HG03442 (cell line): ENCODE measurements at regions not wholly inside any gene's neighbourhood (a gene's known extent, or its start where the extent isn't known, plus 50 kb on each side); places are given as distances from the start of the nearest gene placed in this dataset.

Experiments used
- ATAC-seq: cut with Tn5 transposase; IDR thresholded peaks from one replicate; pipeline ENCODE4 v1.9.1; 2021; ENCODE audit warnings: mild to moderate bottlenecking, moderate library complexity; ENCODE audit not compliant: unreplicated experiment

GRCh38 chr6:114592506-114592905 lies 249.7 kb upstream of the HS3ST5 start:
- no peak for ATAC-seq

GRCh38 chr6:114588726-114589125 lies 245.9 kb upstream of the HS3ST5 start:
- ATAC-seq = no peak

GRCh38 chr6:114586298-114586697 lies 243.5 kb upstream of the HS3ST5 start:
- ATAC-seq = no peak

DNA sequence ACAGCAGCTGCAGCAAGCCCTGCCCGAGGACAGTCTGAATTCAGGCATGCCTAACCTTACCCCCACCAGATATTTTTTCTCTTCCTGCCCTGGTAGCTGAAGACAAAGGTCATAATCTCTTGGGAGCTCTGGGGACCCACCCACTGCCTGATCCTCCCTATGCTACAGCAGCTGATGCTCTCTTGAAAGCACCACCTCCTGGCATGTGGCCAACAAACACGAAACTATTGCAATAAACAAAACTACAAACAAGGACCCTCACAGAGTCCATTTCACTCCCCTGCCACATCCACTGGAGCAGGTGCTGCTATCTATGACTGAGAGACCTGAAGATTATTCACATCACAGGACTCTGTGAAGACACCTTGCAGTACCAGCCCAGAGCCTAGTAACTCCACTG lies 238.5 kb upstream of the HS3ST5 start:
- no peak for ATAC-seq

GRCh38 chr6:114580882-114581281 lies 238.1 kb upstream of the HS3ST5 start:
- ATAC-seq = no peak

GRCh38 chr6:114579486-114579885 lies 236.7 kb upstream of the HS3ST5 start:
- ATAC-seq = no peak

DNA sequence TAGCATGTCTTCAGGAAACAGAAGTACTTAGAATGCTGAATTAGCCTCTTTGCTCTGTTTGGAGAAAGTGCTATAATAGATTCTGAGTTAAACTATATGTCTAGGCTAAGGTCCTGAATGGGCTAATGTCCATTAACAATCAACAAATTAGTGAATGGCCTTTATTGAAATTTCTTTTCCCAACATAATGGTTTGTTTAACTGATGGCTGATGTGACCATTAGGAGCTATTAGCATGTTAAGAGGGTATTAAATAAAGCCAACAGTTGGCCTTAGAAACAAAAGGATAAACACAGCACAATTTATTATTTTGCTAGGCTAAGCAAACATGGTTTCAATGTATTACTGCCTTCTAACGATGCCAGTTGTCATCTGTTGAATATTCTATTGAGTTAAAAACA lies 234.3 kb upstream of the HS3ST5 start:
- no peak for ATAC-seq

DNA sequence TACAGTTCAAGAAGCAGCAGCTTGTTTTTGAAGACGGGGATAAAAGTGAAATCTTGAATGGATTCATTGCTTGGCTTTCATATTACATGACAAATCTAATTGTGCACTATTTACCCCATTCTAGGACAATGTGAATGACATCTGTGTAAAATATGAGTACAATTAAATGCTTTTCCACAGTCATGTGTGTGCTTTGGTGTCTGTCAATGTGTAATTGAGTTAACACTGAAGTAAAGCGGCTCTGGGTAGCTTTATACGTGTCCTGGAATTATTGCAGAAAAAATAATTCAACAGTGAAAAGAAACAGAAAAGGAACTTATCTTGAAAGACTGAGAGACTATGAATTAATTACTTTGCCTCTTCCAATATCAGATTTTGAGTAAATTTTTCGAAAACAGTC lies 233.5 kb upstream of the HS3ST5 start:
- ATAC-seq = no peak

- ATAC-seq = no peak
Observed at GRCh38 chr6:114569669-114570068, 226.8 kb upstream of the HS3ST5 start.

DNA sequence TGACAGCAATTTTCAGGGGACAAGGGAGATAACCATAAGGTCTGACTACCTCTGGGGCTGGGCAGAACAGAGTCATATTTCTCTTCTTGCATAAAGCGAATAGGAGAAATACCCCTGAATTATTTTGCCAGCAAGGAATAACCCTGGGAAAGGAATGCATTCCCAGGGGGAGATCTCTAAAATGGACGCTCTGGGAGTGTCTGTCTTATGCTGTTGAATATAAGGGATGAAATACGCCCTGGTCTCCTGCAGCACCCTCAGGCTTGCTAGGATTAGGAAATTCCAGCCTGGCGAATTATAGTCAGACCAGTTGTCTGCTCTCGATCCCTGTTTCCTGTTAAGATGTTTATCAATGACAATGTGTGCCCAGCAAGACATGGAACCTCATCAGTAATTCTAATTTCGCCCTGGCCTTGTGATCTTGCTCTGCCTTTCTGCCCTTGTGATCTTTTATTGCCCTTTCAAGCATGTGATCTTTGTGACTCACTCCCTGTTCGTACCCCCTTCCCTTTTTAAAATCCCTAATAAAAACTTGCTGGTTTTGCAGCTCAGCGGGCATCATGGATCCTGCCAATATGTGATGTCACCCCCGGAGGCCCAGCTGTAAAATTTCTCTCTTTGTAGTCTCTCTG lies 221.6 kb upstream of the HS3ST5 start:
- ATAC-seq = no peak

DNA sequence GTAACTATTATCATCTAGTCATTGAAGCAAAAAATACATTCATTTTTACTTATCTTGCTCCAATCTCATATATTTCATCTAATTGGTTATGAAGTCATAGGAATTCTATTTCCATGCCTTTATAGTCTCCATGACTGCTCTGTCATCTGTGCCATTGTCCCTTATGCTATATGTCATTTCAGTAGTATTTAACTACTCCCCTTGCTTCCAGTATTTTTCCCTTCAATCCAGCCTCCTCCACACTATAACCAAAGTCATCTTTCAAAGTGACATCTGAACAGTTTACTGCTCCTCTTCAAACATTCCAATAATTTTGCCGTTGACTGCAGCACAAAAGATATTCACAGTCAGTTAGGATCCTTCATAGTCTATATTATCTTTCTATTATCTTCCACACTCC lies 216.6 kb upstream of the HS3ST5 start:
- no peak for ATAC-seq

- ATAC-seq = no peak
Observed at GRCh38 chr6:114558153-114558552, 215.3 kb upstream of the HS3ST5 start.

- ATAC-seq = no peak
Observed at GRCh38 chr6:114556846-114557488, 214.1 kb upstream of the HS3ST5 start.

- no peak for ATAC-seq
Observed at GRCh38 chr6:114550316-114550715, 207.5 kb upstream of the HS3ST5 start.

DNA sequence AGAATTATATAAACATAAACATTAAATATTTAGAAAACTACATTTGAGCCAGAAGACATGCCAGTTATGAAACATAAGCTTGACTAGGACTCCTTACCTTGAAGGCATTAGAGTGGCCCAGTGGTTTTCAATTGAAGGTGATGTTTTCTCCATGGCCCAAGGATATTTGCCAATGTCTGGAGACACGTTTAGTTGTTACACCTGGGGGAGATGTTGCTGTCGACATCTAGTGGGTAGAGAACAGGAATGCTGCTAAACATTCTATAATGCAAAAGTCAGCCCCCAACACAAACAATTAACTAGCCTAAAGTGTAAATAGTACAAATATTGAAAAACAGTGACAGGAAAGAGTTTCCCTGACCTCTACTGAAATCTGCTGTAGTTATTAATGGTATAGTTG lies 200.9 kb upstream of the HS3ST5 start:
- ATAC-seq = no peak

DNA sequence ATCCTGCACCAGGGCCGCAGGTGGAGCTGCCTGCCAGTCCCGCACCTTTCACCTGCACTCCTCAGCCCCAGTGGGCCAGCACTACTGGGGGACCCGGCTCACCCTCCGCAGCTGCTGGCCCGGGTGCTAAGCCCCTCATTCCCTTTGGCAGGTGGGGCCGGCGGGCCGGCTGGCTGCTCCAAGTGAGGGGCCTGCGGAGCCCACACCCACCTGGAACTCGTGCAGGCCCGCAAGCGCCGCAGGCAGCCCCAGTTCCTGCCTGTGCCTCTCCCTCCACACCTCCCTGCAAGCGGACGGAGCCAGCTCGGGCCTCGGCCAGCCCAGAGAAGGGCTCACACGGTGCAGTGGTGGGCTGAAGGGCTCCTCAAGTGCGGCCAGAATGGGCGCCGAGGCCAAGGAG lies 199.0 kb upstream of the HS3ST5 start:
- no peak for ATAC-seq

- ATAC-seq = no peak
Observed at GRCh38 chr6:114537977-114538376, 195.2 kb upstream of the HS3ST5 start.

- ATAC-seq = no peak
Observed at GRCh38 chr6:114534813-114535212, 192.0 kb upstream of the HS3ST5 start.

GRCh38 chr6:114524081-114524480 lies 181.3 kb upstream of the HS3ST5 start:
- ATAC-seq = no peak

DNA sequence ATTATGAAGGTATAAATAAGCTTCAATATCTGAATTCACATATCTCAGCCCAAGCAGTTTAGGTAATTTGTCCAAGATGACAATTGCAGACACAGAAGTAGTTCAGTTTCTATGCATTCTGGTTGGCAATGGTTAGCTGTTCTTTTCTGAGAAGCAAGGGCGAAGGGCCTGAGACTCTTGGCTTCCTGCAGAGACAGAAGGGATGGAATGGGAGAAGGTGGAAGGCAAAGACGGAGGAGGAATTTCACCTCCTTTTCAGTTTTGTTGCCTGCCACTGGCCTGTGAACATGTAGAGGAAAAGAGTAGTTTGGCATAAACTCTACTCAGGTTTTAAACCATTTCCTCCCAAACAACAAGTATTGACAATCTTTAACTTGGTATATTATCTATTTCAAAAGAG lies 180.7 kb upstream of the HS3ST5 start:
- ATAC-seq = no peak

DNA sequence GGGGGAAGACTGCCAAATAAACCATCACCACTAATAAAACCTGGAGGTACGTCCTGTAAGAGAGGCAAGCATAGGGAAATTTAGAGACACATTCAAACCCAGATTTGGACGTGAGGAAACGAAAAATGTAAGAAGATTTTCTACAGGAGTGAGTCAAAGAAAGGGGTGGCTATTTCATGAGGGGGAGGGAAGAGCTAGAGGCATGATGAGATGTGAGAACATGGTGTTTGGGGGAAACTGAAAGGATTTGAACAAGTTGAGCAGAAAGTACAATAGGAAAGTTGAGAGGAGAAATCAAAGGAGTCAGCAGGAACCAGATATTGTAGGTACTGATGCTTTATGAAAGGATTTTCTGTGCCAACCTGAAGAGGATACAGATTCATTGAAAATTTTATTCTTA lies 179.1 kb upstream of the HS3ST5 start:
- ATAC-seq = no peak

- ATAC-seq = no peak
Observed at GRCh38 chr6:114520976-114521375, 178.2 kb upstream of the HS3ST5 start.

DNA sequence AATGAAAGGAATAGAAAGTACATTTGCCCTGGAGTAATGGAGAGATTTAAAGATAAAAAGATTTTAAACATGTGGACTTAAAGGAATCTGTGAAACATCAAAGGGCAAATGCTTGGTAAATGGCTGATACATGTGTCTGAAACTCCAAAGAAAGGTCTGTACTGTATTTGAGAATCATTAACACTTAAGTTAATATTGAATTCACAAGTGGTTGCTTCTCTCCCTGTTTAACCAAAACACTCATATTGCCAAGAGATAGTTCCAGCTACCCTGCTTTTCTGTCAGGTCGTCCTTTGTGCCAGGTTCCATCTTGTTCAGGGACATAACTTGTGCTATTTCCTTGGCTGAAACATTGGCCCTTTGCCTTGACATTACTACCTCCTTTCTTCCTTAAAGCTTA lies 171.3 kb upstream of the HS3ST5 start:
- no peak for ATAC-seq
